Fibroblast of lung (primary cell): ENCODE measurements at regions not wholly inside any gene's neighbourhood (a gene's known extent, or its start where the extent isn't known, plus 50 kb on each side); places are given as distances from the start of the nearest gene placed in this dataset.

Experiments
- DNase-seq, 2 donors: peaks; one replicate each; pipeline versions ENCODE4 v3.0.0 to v3.0.0-alpha.2; 2010; ENCODE audit warnings: low read depth in 2 of 2
- H2AFZ ChIP-seq: 2 replicates; pipeline ENCODE4 v1.5.1; 2012; ENCODE audit warnings: low read length, control low read depth, inconsistent platforms
- H3K27ac ChIP-seq: 2 replicates; pipeline ENCODE4 v1.5.1; 2011; ENCODE audit warnings: low read length, control low read depth; ENCODE audit not compliant: insufficient read depth
- H3K27me3 ChIP-seq: 2 replicates; pipeline ENCODE4 v1.5.1; 2011; ENCODE audit warnings: mild to moderate bottlenecking, low read length; ENCODE audit not compliant: control insufficient read depth, insufficient read depth
- H3K36me3 ChIP-seq: 2 replicates; pipeline ENCODE4 v1.5.1; 2011; ENCODE audit warnings: low read length; ENCODE audit not compliant: control insufficient read depth, insufficient read depth
- H3K4me1 ChIP-seq: 2 replicates; pipeline ENCODE4 v1.5.1; 2011; ENCODE audit warnings: low read length; ENCODE audit not compliant: control insufficient read depth, insufficient read depth; ENCODE audit errors: extremely low read depth
- H3K4me2 ChIP-seq: 2 replicates; pipeline ENCODE4 v1.5.1; 2011; ENCODE audit warnings: low read length, control low read depth; ENCODE audit not compliant: insufficient read depth; ENCODE audit errors: extremely low read depth
- H3K4me3 ChIP-seq, 4 experiments: fragments of 200-600 bp in 1 of 4; sonication (generic) in 1 of 4; replicated peaks in 1 of 4; 2 replicates each; pipeline ENCODE4 v1.5.1; 2011 to 2016; ENCODE audit warnings: low read length in 4 of 4, low read depth in 3 of 4, mild to moderate bottlenecking in 3 of 4, control low read depth in 2 of 4, inconsistent platforms in 1 of 4, mixed read lengths in 1 of 4; ENCODE audit not compliant: insufficient read depth in 1 of 4; ENCODE audit errors: control extremely low read depth in 1 of 4
- H3K79me2 ChIP-seq: 2 replicates; pipeline ENCODE4 v1.5.1; 2012; ENCODE audit warnings: mild to moderate bottlenecking, low read length, inconsistent platforms; ENCODE audit not compliant: control insufficient read depth, insufficient read depth
- H3K9ac ChIP-seq: 2 replicates; pipeline ENCODE4 v1.5.1; 2011; ENCODE audit warnings: mild to moderate bottlenecking, low read length, control low read depth; ENCODE audit not compliant: insufficient read depth
- H3K9me3 ChIP-seq: 2 replicates; pipeline ENCODE4 v1.5.1; 2012; ENCODE audit warnings: low read depth, low read length; ENCODE audit not compliant: control insufficient read depth, insufficient read depth
- H4K20me1 ChIP-seq: 2 replicates; pipeline ENCODE4 v1.5.1; 2011; ENCODE audit warnings: low read length; ENCODE audit not compliant: control insufficient read depth, insufficient read depth; ENCODE audit errors: extremely low read depth
- CTCF ChIP-seq, 2 donors: IDR thresholded peaks in 1 of 2; conservative IDR thresholded peaks in 1 of 2; 1 replicate in 1 of 2; 2 replicates in 1 of 2; pipeline ENCODE4 v1.5.1; 2011 to 2012; ENCODE audit warnings: low read length in 2 of 2, control low read depth in 1 of 2, inconsistent platforms in 1 of 2, low read depth in 1 of 2, mild to moderate bottlenecking in 1 of 2
- EZH2 ChIP-seq: IDR thresholded peaks from 2 replicates; pipeline ENCODE4 v1.5.1; 2012; ENCODE audit warnings: low read length, control low read depth, mild to moderate bottlenecking; ENCODE audit errors: missing control alignments

- TF ChIP-seq EZH2 (no peak), CTCF (conservative IDR thresholded peaks at IDR 0.05 in 1 of 2, IDR thresholded peaks at IDR 0.05 in 1 of 2; ENCODE audit: low read depth in 1 of 2, low read length in 2 of 2) (no peak)
- no peaks in the 10 kb centered on the region for H4K20me1 ChIP-seq
- no peak overlapping the region for H3K4me3 ChIP-seq
- no peak for DNase-seq
- no peaks in the 10 kb centered on the region for H3K36me3 ChIP-seq
- no peak overlapping the region for H2AFZ ChIP-seq
- H3K9ac ChIP-seq = no peak overlapping the region
- no peaks in the 10 kb centered on the region for H3K27me3 ChIP-seq
- H3K27ac ChIP-seq = no peak overlapping the region
- no peaks in the 10 kb centered on the region for H3K79me2 ChIP-seq
- no peak overlapping the region for H3K4me2 ChIP-seq
- H3K9me3 ChIP-seq = no peaks in the 10 kb centered on the region
- no peaks in the 10 kb centered on the region for H3K4me1 ChIP-seq
Measured at GRCh38 chr15:93826293-93826692, 405.1 kb upstream of the MCTP2 start.

- Histone ChIP-seq H3K79me2 (no peaks in the 10 kb centered on the region), H4K20me1 (no peaks in the 10 kb centered on the region), H3K4me1 (no peaks in the 10 kb centered on the region), H3K4me3 (no peak overlapping the region), H2AFZ (no peak overlapping the region), H3K9me3 (no peaks in the 10 kb centered on the region), H3K9ac (no peak overlapping the region), H3K4me2 (no peak overlapping the region), H3K36me3 (no peaks in the 10 kb centered on the region), H3K27me3 (no peaks in the 10 kb centered on the region), H3K27ac (no peak overlapping the region)
- TF ChIP-seq CTCF (conservative IDR thresholded peaks at IDR 0.05 in 1 of 2, IDR thresholded peaks at IDR 0.05 in 1 of 2; ENCODE audit: low read depth in 1 of 2, low read length in 2 of 2) = no peak
- TF ChIP-seq EZH2 = no peak
- DNase-seq = no peak
Measured at GRCh38 chr15:93825682-93826081, 405.7 kb upstream of the MCTP2 start.

- DNase-seq = no peak
- no peak overlapping the region for H3K4me2 ChIP-seq
Measured at GRCh38 chr15:93823971-93824913, 407.1 kb upstream of the MCTP2 start.

More at GRCh38 chr15:93823971-93824913, 407.1 kb upstream of the MCTP2 start:
- no peaks in the 10 kb centered on the region for H4K20me1 ChIP-seq
- no peak overlapping the region for H3K9ac ChIP-seq
- no peaks in the 10 kb centered on the region for H3K79me2 ChIP-seq
- no peak overlapping the region for H3K27ac ChIP-seq
- no peaks in the 10 kb centered on the region for H3K4me1 ChIP-seq
- H3K9me3 ChIP-seq = no peaks in the 10 kb centered on the region
- no peak overlapping the region for H2AFZ ChIP-seq
- TF ChIP-seq EZH2 (no peak), CTCF (conservative IDR thresholded peaks at IDR 0.05 in 1 of 2, IDR thresholded peaks at IDR 0.05 in 1 of 2; ENCODE audit: low read depth in 1 of 2, low read length in 2 of 2) (no peak)
- no peak overlapping the region for H3K4me3 ChIP-seq
- no peaks in the 10 kb centered on the region for H3K36me3 ChIP-seq
- no peaks in the 10 kb centered on the region for H3K27me3 ChIP-seq
